ENCODE measurements at regions not wholly inside any gene's neighbourhood (a gene's known extent, or its start where the extent isn't known, plus 50 kb on each side); places are given as distances from the start of the nearest gene placed in this dataset.

DNA sequence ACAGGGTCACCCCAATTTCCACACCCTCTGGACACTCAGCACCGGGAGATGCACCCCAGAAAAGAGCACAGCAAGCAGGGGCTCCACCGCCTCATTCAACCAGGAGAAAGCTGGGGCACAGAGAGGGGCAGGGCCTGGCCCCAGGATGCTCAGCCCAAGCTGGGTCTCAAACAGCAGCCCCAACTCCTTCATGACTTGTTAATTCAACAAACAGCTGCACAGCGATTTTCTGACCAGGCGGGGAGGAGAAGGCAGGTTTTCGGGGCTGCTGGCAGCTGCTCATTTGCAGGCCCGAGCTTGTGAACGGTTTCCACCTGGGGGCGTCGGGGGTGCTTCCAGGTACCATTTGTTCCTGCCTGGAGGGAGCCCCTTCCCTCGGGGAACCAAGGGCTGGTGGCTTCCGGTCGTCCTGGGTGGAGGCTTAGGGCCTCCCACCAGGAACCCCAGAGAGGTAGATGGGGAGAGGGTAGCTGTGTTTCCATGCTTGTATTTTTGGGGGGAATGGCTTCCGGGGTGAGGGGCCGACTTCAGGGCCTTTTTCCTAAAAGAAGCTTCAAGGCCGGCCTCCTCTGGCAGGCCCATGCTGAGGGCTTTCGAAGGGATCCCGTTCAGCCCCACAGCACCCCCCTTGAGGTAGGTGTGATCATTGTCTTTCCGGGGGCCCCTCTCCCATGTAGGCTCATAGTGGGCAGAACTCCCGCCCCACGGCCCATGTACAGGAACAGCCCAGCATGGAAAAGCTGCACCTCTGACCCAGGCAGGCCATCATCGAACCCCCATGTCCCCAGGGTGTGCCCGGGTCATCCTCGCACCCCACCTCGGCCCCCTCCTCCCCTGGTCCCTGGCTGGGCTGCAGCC lies 191.6 kb upstream of the GSE1 start:
- TF ChIP-seq, protein P1, sequence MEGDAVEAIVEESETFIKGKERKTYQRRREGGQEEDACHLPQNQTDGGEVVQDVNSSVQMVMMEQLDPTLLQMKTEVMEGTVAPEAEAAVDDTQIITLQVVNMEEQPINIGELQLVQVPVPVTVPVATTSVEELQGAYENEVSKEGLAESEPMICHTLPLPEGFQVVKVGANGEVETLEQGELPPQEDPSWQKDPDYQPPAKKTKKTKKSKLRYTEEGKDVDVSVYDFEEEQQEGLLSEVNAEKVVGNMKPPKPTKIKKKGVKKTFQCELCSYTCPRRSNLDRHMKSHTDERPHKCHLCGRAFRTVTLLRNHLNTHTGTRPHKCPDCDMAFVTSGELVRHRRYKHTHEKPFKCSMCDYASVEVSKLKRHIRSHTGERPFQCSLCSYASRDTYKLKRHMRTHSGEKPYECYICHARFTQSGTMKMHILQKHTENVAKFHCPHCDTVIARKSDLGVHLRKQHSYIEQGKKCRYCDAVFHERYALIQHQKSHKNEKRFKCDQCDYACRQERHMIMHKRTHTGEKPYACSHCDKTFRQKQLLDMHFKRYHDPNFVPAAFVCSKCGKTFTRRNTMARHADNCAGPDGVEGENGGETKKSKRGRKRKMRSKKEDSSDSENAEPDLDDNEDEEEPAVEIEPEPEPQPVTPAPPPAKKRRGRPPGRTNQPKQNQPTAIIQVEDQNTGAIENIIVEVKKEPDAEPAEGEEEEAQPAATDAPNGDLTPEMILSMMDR (IDR thresholded peaks at IDR 0.05; ENCODE audit: poor library complexity): no peak
- TF ChIP-seq EZH2phosphoT487 (IDR thresholded peaks at IDR 0.05; ENCODE audit: low read depth, severe bottlenecking, unreplicated experiment) (no peak), EZH2 (IDR thresholded peaks at IDR 0.05; ENCODE audit: borderline replicate concordance) (no peak)

Data from hepatocyte (in vitro differentiated cells).